ENCODE measurements at regions not wholly inside any gene's neighbourhood (a gene's known extent, or its start where the extent isn't known, plus 50 kb on each side); places are given as distances from the start of the nearest gene placed in this dataset.

- TF ChIP-seq CTCF (IDR thresholded peaks at IDR 0.05; ENCODE audit: insufficient read depth in 1 of 2, low read depth in 1 of 2, low read length in 1 of 2, severe bottlenecking in 1 of 2, unreplicated experiment in 1 of 2): no peak
- Histone ChIP-seq H3K36me3 (ENCODE audit: control insufficient read depth, insufficient read depth, low read length) (no peaks in the 10 kb centered on the region), H3K27me3 (replicated peaks; ENCODE audit: control insufficient read depth, insufficient read depth, low read length) (peaks cover 13% of the 10 kb centered on the region), H3K4me3 (ENCODE audit: low read depth, low read length) (no peak overlapping the region), H3K9me3 (no peaks in the 10 kb centered on the region), H3K4me1 (no peaks in the 10 kb centered on the region)
- intact Hi-C loops (cut with micrococcal nuclease; ENCODE audit: unreplicated experiment): loop anchor here (5.0 kb wide), 1 partner anchor 63 kb away; no protein-coding TSS in a partner anchor
- H3K4me3 Mint-ChIP-seq (ENCODE audit: unreplicated experiment): peak overlapping the region; percentile 69
- no peak for DNase-seq
- H3K9me3 Mint-ChIP-seq (ENCODE audit: unreplicated experiment): no peaks in the 10 kb centered on the region
- H3K36me3 Mint-ChIP-seq (ENCODE audit: insufficient read depth, unreplicated experiment): no peaks in the 10 kb centered on the region
- CTCF ChIA-PET: interaction anchor here (1.4 kb wide), 1 partner anchor 64 kb away, joined by 5 read pairs; no protein-coding TSS in a partner anchor
- H3K27ac Mint-ChIP-seq (ENCODE audit: unreplicated experiment): no peak overlapping the region
- no peaks in the 10 kb centered on the region for H3K4me1 Mint-ChIP-seq (ENCODE audit: low read depth, unreplicated experiment)
- H3K27me3 Mint-ChIP-seq (ENCODE audit: insufficient read depth, unreplicated experiment): peaks cover 22% of the 10 kb centered on the region
- POLR2A ChIA-PET: no interaction called here
- BruUV-seq (replicated peaks): no TSS peak
Measured at GRCh38 chr12:3364661-3365462, 126.1 kb upstream of the PRMT8 start.

- CTCF ChIA-PET: interaction anchor here (0.6 to 1.4 kb wide), 2 partner anchors 65 to 295 kb away, joined by 5 to 6 read pairs; no protein-coding TSS in a partner anchor
- H3K4me3 Mint-ChIP-seq (ENCODE audit: unreplicated experiment): peak overlapping the region; percentile 69
- H3K4me3 ChIP-seq (ENCODE audit: low read depth, low read length): peak overlapping the region; percentile 14
- no peaks in the 10 kb centered on the region for H3K4me1 Mint-ChIP-seq (ENCODE audit: low read depth, unreplicated experiment)
- H3K27me3 Mint-ChIP-seq (ENCODE audit: insufficient read depth, unreplicated experiment): peaks cover 22% of the 10 kb centered on the region
- TF ChIP-seq CTCF (IDR thresholded peaks at IDR 0.05; ENCODE audit: insufficient read depth in 1 of 2, low read depth in 1 of 2, low read length in 1 of 2, severe bottlenecking in 1 of 2, unreplicated experiment in 1 of 2): no peak
- no peaks in the 10 kb centered on the region for H3K36me3 Mint-ChIP-seq (ENCODE audit: insufficient read depth, unreplicated experiment)
- intact Hi-C loops (cut with micrococcal nuclease; ENCODE audit: unreplicated experiment): loop anchor here (5.0 kb wide), 1 partner anchor 63 kb away; no protein-coding TSS in a partner anchor
- no peak overlapping the region for H3K27ac Mint-ChIP-seq (ENCODE audit: unreplicated experiment)
- no TSS peak for BruUV-seq (replicated peaks)
- H3K27me3 ChIP-seq (replicated peaks; ENCODE audit: control insufficient read depth, insufficient read depth, low read length): peaks cover 13% of the 10 kb centered on the region
- no peaks in the 10 kb centered on the region for H3K36me3 ChIP-seq (ENCODE audit: control insufficient read depth, insufficient read depth, low read length)
- no peaks in the 10 kb centered on the region for H3K9me3 Mint-ChIP-seq (ENCODE audit: unreplicated experiment)
- no peaks in the 10 kb centered on the region for H3K9me3 ChIP-seq
- POLR2A ChIA-PET: no interaction called here
- H3K4me1 ChIP-seq: peaks cover under 1% of the 10 kb centered on the region; the same call in 1 of the 2 replicates
- DNase-seq: peak in 1 of 2 experiments; percentile 62
Measured at GRCh38 chr12:3365463-3366411, 125.3 kb upstream of the PRMT8 start.

Data from Caco-2 (cell line).